GM23248 (cell line): ENCODE measurements at regions not wholly inside any gene's neighbourhood (a gene's known extent, or its start where the extent isn't known, plus 50 kb on each side); places are given as distances from the start of the nearest gene placed in this dataset.

Experiments
- EZH2 ChIP-seq: fragments of 200-600 bp; sonication (generic); IDR thresholded peaks from 2 replicates; pipeline ENCODE4 v1.6.1; 2018; ENCODE audit warnings: antibody characterized with exemption, mild to moderate bottlenecking; ENCODE audit not compliant: insufficient read depth, poor library complexity, severe bottlenecking
- EZH2phosphoT487 ChIP-seq: fragments of 200-600 bp; sonication (generic); IDR thresholded peaks from 2 replicates; pipeline ENCODE4 v1.6.1; 2018; ENCODE audit warnings: antibody characterized with exemption, moderate library complexity, mild to moderate bottlenecking, low read depth; ENCODE audit not compliant: insufficient read depth

DNA sequence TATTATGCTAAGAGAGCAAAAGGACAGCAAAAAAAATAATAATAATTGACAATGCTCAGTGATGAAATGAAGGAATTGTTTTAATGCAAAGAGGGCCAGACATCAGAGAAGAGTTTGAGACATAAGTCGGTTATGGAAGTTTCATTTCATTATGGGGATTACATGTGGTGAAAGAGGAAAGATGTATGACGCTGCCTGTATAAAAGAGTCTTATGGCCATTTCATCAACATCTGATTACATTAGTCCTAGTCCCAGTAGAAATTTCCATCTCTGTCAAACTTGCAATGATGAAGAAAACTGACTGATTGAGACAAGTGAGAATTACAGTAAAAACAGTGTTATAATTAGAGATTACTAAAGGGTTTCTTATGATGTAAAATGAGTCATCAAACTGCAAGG is 900.6 kb upstream of the CDH9 start:
- no peak for TF ChIP-seq EZH2
- TF ChIP-seq EZH2phosphoT487, result no peak
